GM13976 (cell line): ENCODE measurements at regions not wholly inside any gene's neighbourhood (a gene's known extent, or its start where the extent isn't known, plus 50 kb on each side); places are given as distances from the start of the nearest gene placed in this dataset.

Experiments
- DNase-seq: peaks from one replicate; pipeline ENCODE4 v3.0.0; 2012; ENCODE audit warnings: low spot score
- CTCF ChIP-seq: IDR thresholded peaks from 2 replicates; pipeline ENCODE4 v1.5.1; 2012; ENCODE audit warnings: borderline replicate concordance, mild to moderate bottlenecking; ENCODE audit not compliant: insufficient read depth; ENCODE audit errors: extremely low read depth, missing control alignments, control extremely low read depth
- in situ Hi-C: fragments of 300-500 bp; cut with MboI; formaldehyde crosslinking; loops from one replicate; pipeline ENCODE4 v1.12.0; 2022; ENCODE audit warnings: low sequenced_read_pairs, mixed read lengths, inconsistent platforms; ENCODE audit not compliant: unreplicated experiment

GRCh38 chr2:181198183-181198864 lies 217.9 kb downstream of the UBE2E3 start:
- no peak for DNase-seq
- in situ Hi-C loops, result no loop called here
- no peak for TF ChIP-seq CTCF

GRCh38 chr2:181203412-181203811 lies 223.0 kb downstream of the UBE2E3 start:
- no peak for DNase-seq
- no peak for TF ChIP-seq CTCF
- in situ Hi-C loops, result no loop called here

- in situ Hi-C loops, result no loop called here
- TF ChIP-seq CTCF, result no peak
- no peak for DNase-seq
Measured at GRCh38 chr2:181203916-181204315, 223.5 kb downstream of the UBE2E3 start.

- DNase-seq, result no peak
- TF ChIP-seq CTCF, result no peak
Measured at GRCh38 chr2:181218401-181218821, 238.0 kb downstream of the UBE2E3 start.

GRCh38 chr2:181223234-181223633 lies 234.0 kb upstream of the ITGA4 start:
- no peak for DNase-seq

More at GRCh38 chr2:181218401-181218821, 238.0 kb downstream of the UBE2E3 start:
- in situ Hi-C loops, result no loop called here

GRCh38 chr2:181224866-181225265 lies 232.3 kb upstream of the ITGA4 start:
- TF ChIP-seq CTCF, result no peak
- DNase-seq, result no peak
- in situ Hi-C loops, result no loop called here

More at GRCh38 chr2:181223234-181223633, 234.0 kb upstream of the ITGA4 start:
- no peak for TF ChIP-seq CTCF
- in situ Hi-C loops, result no loop called here
